GM12875 (cell line): ENCODE measurements at regions not wholly inside any gene's neighbourhood (a gene's known extent, or its start where the extent isn't known, plus 50 kb on each side); places are given as distances from the start of the nearest gene placed in this dataset.

Source experiments
- H3K4me3 ChIP-seq: one replicate; pipeline ENCODE4 v1.5.1; 2011; ENCODE audit warnings: low read depth, low read length, control low read depth
- CTCF ChIP-seq: IDR thresholded peaks from 2 replicates; pipeline ENCODE4 v1.5.1; 2011; ENCODE audit warnings: low read depth, mild to moderate bottlenecking, control low read depth, inconsistent platforms, low read length, moderate library complexity, borderline replicate concordance; ENCODE audit not compliant: insufficient read depth

GRCh38 chr3:38916706-38917105, 100.7 kb upstream of the SCN10A start:
- no peak for TF ChIP-seq CTCF
- H3K4me3 ChIP-seq: no peak overlapping the region

GRCh38 chr3:38907426-38907825, 91.4 kb upstream of the SCN10A start:
- no peak for TF ChIP-seq CTCF
- no peak overlapping the region for H3K4me3 ChIP-seq

GRCh38 chr3:38890426-38890825, 74.4 kb upstream of the SCN10A start:
- H3K4me3 ChIP-seq: no peak overlapping the region
- no peak for TF ChIP-seq CTCF

GRCh38 chr3:38878646-38879045, 62.6 kb upstream of the SCN10A start:
- H3K4me3 ChIP-seq: no peak overlapping the region
- TF ChIP-seq CTCF: no peak
